Activated CD8-positive, alpha-beta T cell treated with anti-CD3 and anti-CD28 coated beads for 36 hours (primary cell): ENCODE measurements at regions not wholly inside any gene's neighbourhood (a gene's known extent, or its start where the extent isn't known, plus 50 kb on each side); places are given as distances from the start of the nearest gene placed in this dataset.

Experiments
- ATAC-seq: fragments of 200-7000 bp; cut with Tn5 transposase; one replicate; pipeline ENCODE4 v1.10.0; 2021; ENCODE audit warnings: mild to moderate bottlenecking, moderate library complexity
- CTCF ChIA-PET: fragments of 350-600 bp; sonication (Branson Sonifier 250); formaldehyde crosslinking; loops from one replicate; lab custom pipeline; 2021; ENCODE audit warnings: antibody characterized with exemption; lab: Charles Lee
- POLR2A ChIA-PET: fragments of 350-600 bp; sonication (Branson Sonifier 250); formaldehyde crosslinking; loops from one replicate; lab custom pipeline; 2021; ENCODE audit warnings: antibody characterized with exemption; lab: Charles Lee
- DNase-seq: peaks from one replicate; pipeline ENCODE4 v3.0.0-alpha.2; 2020
- H3K27ac Mint-ChIP-seq: one replicate; pipeline ENCODE4 v1.8.0; 2021; ENCODE audit warnings: mild to moderate bottlenecking, mixed read lengths
- H3K27me3 Mint-ChIP-seq: one replicate; pipeline ENCODE4 v1.8.0; 2021; ENCODE audit warnings: mixed read lengths
- H3K36me3 Mint-ChIP-seq: one replicate; pipeline ENCODE4 v1.8.0; 2021; ENCODE audit warnings: low read depth, mixed read lengths
- H3K4me1 Mint-ChIP-seq: one replicate; pipeline ENCODE4 v1.8.0; 2021; ENCODE audit warnings: low read depth, mixed read lengths
- H3K4me3 Mint-ChIP-seq: one replicate; pipeline ENCODE4 v1.8.0; 2021; ENCODE audit warnings: mild to moderate bottlenecking, moderate library complexity, mixed read lengths
- H3K9me3 Mint-ChIP-seq: one replicate; pipeline ENCODE4 v1.8.0; 2021; ENCODE audit warnings: mixed read lengths
- intact Hi-C: fragments of 100-400 bp; cut with micrococcal nuclease; formaldehyde crosslinking; loops from one replicate; pipeline ENCODE4 v1.10.0; 2022
- TF ChIP-seq, protein P1 (sequence below): fragments of 200-600 bp; IDR thresholded peaks from one replicate; pipeline ENCODE4 v1.8.0; 2022; ENCODE audit warnings: antibody characterized with exemption, mild to moderate bottlenecking

DNA sequence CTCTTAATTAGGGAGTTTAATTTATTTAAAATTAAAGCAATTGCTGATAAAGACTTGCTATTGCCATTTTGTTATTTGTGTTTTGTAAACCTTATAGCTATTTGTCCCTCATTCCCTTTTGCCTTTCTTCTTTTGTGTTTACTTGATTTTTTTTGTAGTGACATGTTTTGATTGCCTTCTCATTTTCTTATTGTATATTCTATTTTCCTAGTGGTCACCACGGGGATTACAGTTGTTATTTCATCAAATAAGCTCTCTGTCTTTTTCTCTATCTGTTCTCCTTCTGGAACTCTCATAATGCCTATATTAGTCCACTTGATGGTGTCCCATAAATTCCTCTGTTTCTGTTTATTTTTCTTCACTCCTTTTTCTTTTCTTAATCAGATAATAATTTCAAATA, 64.4 kb upstream of the FRY start:
- H3K36me3 Mint-ChIP-seq, result no peaks in the 10 kb centered on the region
- TF ChIP-seq, protein P1, sequence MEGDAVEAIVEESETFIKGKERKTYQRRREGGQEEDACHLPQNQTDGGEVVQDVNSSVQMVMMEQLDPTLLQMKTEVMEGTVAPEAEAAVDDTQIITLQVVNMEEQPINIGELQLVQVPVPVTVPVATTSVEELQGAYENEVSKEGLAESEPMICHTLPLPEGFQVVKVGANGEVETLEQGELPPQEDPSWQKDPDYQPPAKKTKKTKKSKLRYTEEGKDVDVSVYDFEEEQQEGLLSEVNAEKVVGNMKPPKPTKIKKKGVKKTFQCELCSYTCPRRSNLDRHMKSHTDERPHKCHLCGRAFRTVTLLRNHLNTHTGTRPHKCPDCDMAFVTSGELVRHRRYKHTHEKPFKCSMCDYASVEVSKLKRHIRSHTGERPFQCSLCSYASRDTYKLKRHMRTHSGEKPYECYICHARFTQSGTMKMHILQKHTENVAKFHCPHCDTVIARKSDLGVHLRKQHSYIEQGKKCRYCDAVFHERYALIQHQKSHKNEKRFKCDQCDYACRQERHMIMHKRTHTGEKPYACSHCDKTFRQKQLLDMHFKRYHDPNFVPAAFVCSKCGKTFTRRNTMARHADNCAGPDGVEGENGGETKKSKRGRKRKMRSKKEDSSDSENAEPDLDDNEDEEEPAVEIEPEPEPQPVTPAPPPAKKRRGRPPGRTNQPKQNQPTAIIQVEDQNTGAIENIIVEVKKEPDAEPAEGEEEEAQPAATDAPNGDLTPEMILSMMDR, result no peak
- H3K4me3 Mint-ChIP-seq, result no peak overlapping the region
- POLR2A ChIA-PET, result no interaction called here
- H3K27me3 Mint-ChIP-seq, result peaks cover 3% of the 10 kb centered on the region
- H3K4me1 Mint-ChIP-seq, result no peaks in the 10 kb centered on the region
- ATAC-seq (no peak), DNase-seq (no peak)
- CTCF ChIA-PET, result interaction anchor here (1.5 to 1.6 kb wide), 2 partner anchors 9 to 57 kb away, joined by 4 to 6 read pairs; no protein-coding TSS in a partner anchor
- no peak overlapping the region for H3K27ac Mint-ChIP-seq
- intact Hi-C loops, result no loop called here
- H3K9me3 Mint-ChIP-seq, result peaks cover 8% of the 10 kb centered on the region

DNA sequence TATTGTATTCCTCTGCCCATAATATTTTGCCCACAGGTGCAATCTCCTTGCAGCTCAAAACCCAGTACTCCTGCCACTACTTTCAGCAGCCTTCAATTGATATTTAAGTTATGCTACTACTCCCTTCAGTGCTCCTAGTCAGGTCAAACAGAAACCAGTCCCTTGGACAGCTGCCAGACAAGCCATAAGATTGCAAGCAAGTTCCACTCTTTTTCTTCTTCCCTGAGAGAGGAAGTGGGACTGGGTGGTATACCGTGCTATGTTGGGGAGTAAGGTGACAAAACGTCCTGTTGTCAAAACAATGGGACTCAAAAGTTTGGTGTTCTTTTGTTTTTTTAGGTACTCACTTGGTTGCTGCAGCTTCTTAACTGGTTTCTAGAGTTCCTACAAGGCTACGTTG, 63.1 kb upstream of the FRY start:
- Mint-ChIP-seq H3K9me3 (peaks cover 8% of the 10 kb centered on the region), H3K27me3 (no peaks in the 10 kb centered on the region), H3K4me1 (no peaks in the 10 kb centered on the region), H3K27ac (no peak overlapping the region), H3K4me3 (no peak overlapping the region), H3K36me3 (no peaks in the 10 kb centered on the region)
- ATAC-seq (no peak), DNase-seq (no peak)
- CTCF ChIA-PET, result no interaction called here
- intact Hi-C loops, result no loop called here
- TF ChIP-seq, protein P1, result no peak
- POLR2A ChIA-PET, result no interaction called here

DNA sequence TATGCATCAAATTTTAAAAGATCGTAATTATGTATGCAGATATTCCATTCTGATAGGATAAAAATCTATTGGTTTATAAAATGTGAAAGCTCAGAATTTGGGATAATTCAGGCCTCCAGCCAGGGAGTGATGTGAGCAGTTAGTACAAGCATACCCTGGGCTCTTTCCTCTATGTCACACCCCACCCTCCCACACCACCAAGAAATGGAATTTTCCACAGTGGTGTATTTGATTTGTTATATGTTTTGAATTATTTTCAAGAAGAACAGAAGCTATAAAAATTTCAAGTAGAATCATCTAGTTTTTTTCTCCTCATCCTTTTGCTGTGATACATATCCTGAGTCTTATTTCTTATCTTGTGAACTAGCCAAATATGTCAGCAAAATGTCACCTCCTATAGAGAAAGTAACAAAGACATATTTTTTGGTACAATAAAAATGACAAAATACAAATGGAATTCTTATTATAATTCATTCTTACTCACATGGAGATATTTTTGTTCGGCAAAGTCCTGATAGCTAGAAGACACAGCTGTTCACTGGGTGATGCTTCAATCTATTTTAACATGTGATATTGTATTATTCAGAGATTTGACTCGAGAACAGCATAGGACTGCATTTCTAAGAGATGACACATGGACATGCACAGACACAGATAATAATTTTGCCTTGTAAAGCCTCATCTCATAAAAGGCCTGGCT, 61.2 kb upstream of the FRY start:
- ChIA-PET POLR2A (no interaction called here), CTCF (no interaction called here)
- Mint-ChIP-seq H3K27me3 (no peaks in the 10 kb centered on the region), H3K4me3 (no peak overlapping the region), H3K36me3 (no peaks in the 10 kb centered on the region), H3K27ac (no peak overlapping the region), H3K4me1 (no peaks in the 10 kb centered on the region), H3K9me3 (peaks cover 8% of the 10 kb centered on the region)
- intact Hi-C loops, result no loop called here
- no peak for ATAC-seq
- TF ChIP-seq, protein P1, result no peak
- no peak for DNase-seq

DNA sequence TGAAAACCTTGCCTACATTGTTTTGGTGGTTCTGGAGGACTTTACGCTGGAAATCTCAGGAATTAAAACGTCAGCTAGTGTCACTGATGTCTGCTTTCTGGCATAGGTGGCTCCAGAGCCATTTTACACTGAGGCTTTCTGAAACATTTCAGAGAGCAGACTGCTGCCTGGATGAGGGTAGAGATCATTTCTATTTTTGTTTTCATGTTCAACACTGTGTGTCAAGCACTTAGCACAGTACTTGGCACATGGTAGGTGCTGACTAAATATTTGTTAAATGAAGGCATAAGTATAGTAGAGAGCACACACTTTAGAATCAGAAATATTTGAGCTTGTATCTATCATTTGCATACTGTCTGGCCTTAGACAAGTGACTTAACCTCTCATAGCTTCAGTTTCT, 59.1 kb upstream of the FRY start:
- Mint-ChIP-seq H3K27ac (no peak overlapping the region), H3K4me1 (no peaks in the 10 kb centered on the region), H3K9me3 (peaks cover 5% of the 10 kb centered on the region), H3K27me3 (no peaks in the 10 kb centered on the region), H3K4me3 (no peak overlapping the region), H3K36me3 (no peaks in the 10 kb centered on the region)
- ATAC-seq (no peak), DNase-seq (no peak)
- intact Hi-C loops, result no loop called here
- POLR2A ChIA-PET, result interaction anchor here (0.5 kb wide), 1 partner anchor 19 kb away, joined by 3 read pairs; no protein-coding TSS in a partner anchor
- CTCF ChIA-PET, result no interaction called here
- TF ChIP-seq, protein P1, result no peak

DNA sequence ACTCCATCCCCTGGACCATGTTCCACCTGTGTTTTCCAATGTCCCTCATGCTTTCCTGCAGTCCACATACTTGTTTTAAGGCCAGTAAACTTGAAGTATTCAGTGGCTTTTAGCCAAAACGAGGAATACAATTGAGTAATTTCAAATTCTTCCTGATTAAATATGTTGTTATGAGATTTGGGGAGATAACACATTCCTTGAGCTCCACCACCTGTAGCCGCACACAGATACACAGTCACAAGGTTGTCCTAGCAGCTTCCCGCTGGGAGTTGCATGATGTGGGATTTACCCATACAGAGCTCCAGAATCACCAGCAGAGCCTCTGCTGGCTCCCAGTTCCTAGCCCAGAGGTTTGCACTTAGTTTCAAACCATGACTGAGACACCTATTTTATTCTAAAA, 53.6 kb upstream of the FRY start:
- no peak overlapping the region for H3K4me3 Mint-ChIP-seq
- peaks cover 3% of the 10 kb centered on the region for H3K27me3 Mint-ChIP-seq
- ATAC-seq, result no peak
- POLR2A ChIA-PET, result no interaction called here
- intact Hi-C loops, result no loop called here
- TF ChIP-seq, protein P1, result no peak
- no peak overlapping the region for H3K27ac Mint-ChIP-seq
- DNase-seq, result no peak
- no peaks in the 10 kb centered on the region for H3K36me3 Mint-ChIP-seq
- CTCF ChIA-PET, result no interaction called here
- H3K4me1 Mint-ChIP-seq, result no peaks in the 10 kb centered on the region
- no peaks in the 10 kb centered on the region for H3K9me3 Mint-ChIP-seq
